ENCODE measurements at regions not wholly inside any gene's neighbourhood (a gene's known extent, or its start where the extent isn't known, plus 50 kb on each side); places are given as distances from the start of the nearest gene placed in this dataset.

DNA sequence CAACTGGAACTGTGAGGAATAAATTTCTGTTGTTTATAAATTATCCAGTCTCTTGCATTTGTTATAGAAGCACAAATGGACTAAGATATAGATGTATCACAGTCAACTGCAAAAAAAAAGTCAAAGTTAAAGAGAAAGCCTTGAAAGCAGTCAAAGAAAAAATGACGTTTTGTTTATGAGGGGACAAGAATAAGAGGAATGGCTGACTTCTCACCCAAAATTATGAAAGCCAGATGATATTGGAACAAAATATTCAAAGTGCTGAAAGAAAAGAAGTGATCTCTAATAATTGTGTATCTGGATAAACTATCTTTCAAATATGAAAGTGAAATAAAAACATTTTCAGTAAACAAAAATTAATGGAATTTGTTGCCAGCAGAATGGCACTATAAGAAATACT is 171.8 kb upstream of the IGF1R start:
- ChIA-PET CTCF (no interaction called here), POLR2A (no interaction called here)
- Histone ChIP-seq H2AFZ (ENCODE audit: insufficient read depth, low read depth, low read length, poor library complexity, severe bottlenecking) (no peak overlapping the region), H3K4me1 (ENCODE audit: control insufficient read depth in 2 of 2, insufficient read depth in 2 of 2, low read length in 2 of 2) (no peaks in the 10 kb centered on the region), H3K27me3 (replicated peaks in 1 of 4; ENCODE audit: control extremely low read depth in 1 of 4, control insufficient read depth in 3 of 4, insufficient read depth in 4 of 4, low read length in 3 of 4) (no peaks in the 10 kb centered on the region), H3K36me3 (replicated peaks in 1 of 2; ENCODE audit: control extremely low read depth in 1 of 2, control insufficient read depth in 1 of 2, extremely low read depth in 1 of 2, insufficient read depth in 2 of 2, low read length in 1 of 2) (no peaks in the 10 kb centered on the region), H3K9ac (ENCODE audit: low read length) (no peak overlapping the region), H3K4me3 (ENCODE audit: control extremely low read depth in 1 of 5, extremely low read depth in 1 of 5, insufficient read depth in 1 of 5, low read depth in 2 of 5, low read length in 4 of 5) (no peak overlapping the region), H3K9me3 (ENCODE audit: control extremely low read depth in 1 of 3, control insufficient read depth in 2 of 3, insufficient read depth in 1 of 3, low read length in 2 of 3) (peaks cover 0 to 19% (median 12%) of the 10 kb centered on the region in 3 donors), H4K20me1 (ENCODE audit: control insufficient read depth, insufficient read depth, low read length, poor library complexity, severe bottlenecking) (no peaks in the 10 kb centered on the region), H3K27ac (ENCODE audit: low read length in 2 of 2) (no peak overlapping the region), H3K4me2 (replicated peaks; ENCODE audit: low read depth, low read length, poor library complexity, severe bottlenecking) (no peak overlapping the region), H3K79me2 (ENCODE audit: control insufficient read depth, insufficient read depth, low read length) (no peaks in the 10 kb centered on the region)
- H3K9me3 Mint-ChIP-seq (ENCODE audit: insufficient read depth): peaks cover 13% of the 10 kb centered on the region
- no peak overlapping the region for H3K4me3 Mint-ChIP-seq
- H3K27me3 Mint-ChIP-seq: peaks cover 5% of the 10 kb centered on the region
- TF ChIP-seq, protein P1, sequence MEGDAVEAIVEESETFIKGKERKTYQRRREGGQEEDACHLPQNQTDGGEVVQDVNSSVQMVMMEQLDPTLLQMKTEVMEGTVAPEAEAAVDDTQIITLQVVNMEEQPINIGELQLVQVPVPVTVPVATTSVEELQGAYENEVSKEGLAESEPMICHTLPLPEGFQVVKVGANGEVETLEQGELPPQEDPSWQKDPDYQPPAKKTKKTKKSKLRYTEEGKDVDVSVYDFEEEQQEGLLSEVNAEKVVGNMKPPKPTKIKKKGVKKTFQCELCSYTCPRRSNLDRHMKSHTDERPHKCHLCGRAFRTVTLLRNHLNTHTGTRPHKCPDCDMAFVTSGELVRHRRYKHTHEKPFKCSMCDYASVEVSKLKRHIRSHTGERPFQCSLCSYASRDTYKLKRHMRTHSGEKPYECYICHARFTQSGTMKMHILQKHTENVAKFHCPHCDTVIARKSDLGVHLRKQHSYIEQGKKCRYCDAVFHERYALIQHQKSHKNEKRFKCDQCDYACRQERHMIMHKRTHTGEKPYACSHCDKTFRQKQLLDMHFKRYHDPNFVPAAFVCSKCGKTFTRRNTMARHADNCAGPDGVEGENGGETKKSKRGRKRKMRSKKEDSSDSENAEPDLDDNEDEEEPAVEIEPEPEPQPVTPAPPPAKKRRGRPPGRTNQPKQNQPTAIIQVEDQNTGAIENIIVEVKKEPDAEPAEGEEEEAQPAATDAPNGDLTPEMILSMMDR (IDR thresholded peaks at IDR 0.05): no peak
- ATAC-seq (ENCODE audit: low read depth) (no peak), DNase-seq (no peak)
- WGBS (ENCODE audit: insufficient coverage): no CpG with 5 or more reads among the region's 1 CpG
- no peaks in the 10 kb centered on the region for H3K4me1 Mint-ChIP-seq
- no peak overlapping the region for H3K27ac Mint-ChIP-seq
- intact Hi-C loops (cut with micrococcal nuclease): no loop called here

DNA sequence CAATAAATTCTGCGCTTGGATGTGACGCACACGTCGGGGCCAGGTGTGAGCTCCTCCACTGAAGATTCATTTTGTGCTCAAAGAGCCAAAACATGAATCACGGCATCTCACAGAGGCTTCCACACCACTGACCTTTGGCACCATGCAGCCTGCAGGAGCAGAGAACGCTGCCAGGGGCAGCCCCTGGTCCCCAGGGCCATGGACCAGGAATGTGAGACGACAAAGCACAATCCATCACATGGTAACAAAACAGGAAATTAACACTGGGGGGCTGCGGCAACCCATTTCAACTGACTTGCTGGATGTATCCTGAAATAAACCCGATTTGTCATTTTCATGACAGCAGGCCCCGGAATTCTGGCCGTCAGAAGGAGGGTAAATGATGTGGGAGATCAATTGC is 167.5 kb upstream of the IGF1R start:
- Histone ChIP-seq H2AFZ (ENCODE audit: insufficient read depth, low read depth, low read length, poor library complexity, severe bottlenecking) (no peak overlapping the region), H3K27ac (ENCODE audit: low read length in 2 of 2) (no peak overlapping the region), H3K4me3 (ENCODE audit: control extremely low read depth in 1 of 5, extremely low read depth in 1 of 5, insufficient read depth in 1 of 5, low read depth in 2 of 5, low read length in 4 of 5) (no peak overlapping the region), H3K27me3 (replicated peaks in 1 of 4; ENCODE audit: control extremely low read depth in 1 of 4, control insufficient read depth in 3 of 4, insufficient read depth in 4 of 4, low read length in 3 of 4) (no peaks in the 10 kb centered on the region), H3K9ac (ENCODE audit: low read length) (no peak overlapping the region), H3K79me2 (ENCODE audit: control insufficient read depth, insufficient read depth, low read length) (no peaks in the 10 kb centered on the region), H3K4me1 (ENCODE audit: control insufficient read depth in 2 of 2, insufficient read depth in 2 of 2, low read length in 2 of 2) (no peaks in the 10 kb centered on the region), H3K9me3 (ENCODE audit: control extremely low read depth in 1 of 3, control insufficient read depth in 2 of 3, insufficient read depth in 1 of 3, low read length in 2 of 3) (peaks cover 0 to 17% (median 8%) of the 10 kb centered on the region in 3 donors), H4K20me1 (ENCODE audit: control insufficient read depth, insufficient read depth, low read length, poor library complexity, severe bottlenecking) (no peaks in the 10 kb centered on the region), H3K36me3 (replicated peaks in 1 of 2; ENCODE audit: control extremely low read depth in 1 of 2, control insufficient read depth in 1 of 2, extremely low read depth in 1 of 2, insufficient read depth in 2 of 2, low read length in 1 of 2) (no peaks in the 10 kb centered on the region), H3K4me2 (replicated peaks; ENCODE audit: low read depth, low read length, poor library complexity, severe bottlenecking) (no peak overlapping the region)
- no peaks in the 10 kb centered on the region for H3K4me1 Mint-ChIP-seq
- TF ChIP-seq, protein P1 (IDR thresholded peaks at IDR 0.05): no peak
- TF ChIP-seq EZH2 (IDR thresholded peaks at IDR 0.05; ENCODE audit: borderline replicate concordance, insufficient read depth, low read depth, low read length, poor library complexity, severe bottlenecking): no peak
- H3K4me3 Mint-ChIP-seq: no peak overlapping the region
- WGBS (ENCODE audit: insufficient coverage): 81% methylated on average over 11 of the region's 11 CpGs
- ATAC-seq (ENCODE audit: low read depth): no peak
- no peaks in the 10 kb centered on the region for H3K27me3 Mint-ChIP-seq
- ChIA-PET CTCF (no interaction called here), POLR2A (no interaction called here)
- DNase-seq: no peak
- peaks cover 9% of the 10 kb centered on the region for H3K9me3 Mint-ChIP-seq (ENCODE audit: insufficient read depth)
- intact Hi-C loops (cut with micrococcal nuclease): no loop called here
- H3K27ac Mint-ChIP-seq: no peak overlapping the region
